Suprapubic skin (tissue), 3 donors: ENCODE measurements at regions not wholly inside any gene's neighbourhood (a gene's known extent, or its start where the extent isn't known, plus 50 kb on each side); places are given as distances from the start of the nearest gene placed in this dataset.
"Not testable (repeated sequence)": the region's sequence is repeated elsewhere in the genome, so short reads cannot be mapped to it uniquely, and the experiment has no call there.

Experiments
- CTCF ChIP-seq, 2 donors: fragments of 200-600 bp in 1 of 2; fragments of 450-650 bp in 1 of 2; sonication (generic) in 1 of 2; IDR thresholded peaks; one replicate each; pipeline ENCODE4 v1.5.1; 2016 to 2019; ENCODE audit warnings: antibody characterized with exemption in 2 of 2, mild to moderate bottlenecking in 1 of 2, moderate library complexity in 1 of 2
- POLR2AphosphoS5 ChIP-seq, 3 donors: sonication (generic); formaldehyde crosslinking; IDR thresholded peaks; one replicate each; pipeline ENCODE4 v1.6.1; 2017; ENCODE audit warnings: antibody characterized with exemption in 3 of 3

- not testable (repeated sequence) for TF ChIP-seq POLR2AphosphoS5, CTCF (IDR thresholded peaks at IDR 0.05)
These were observed 94.4 kb downstream of the TRIM43 start for GRCh38 chr2:95686056-95686825.
